ENCODE measurements at regions not wholly inside any gene's neighbourhood (a gene's known extent, or its start where the extent isn't known, plus 50 kb on each side); places are given as distances from the start of the nearest gene placed in this dataset.

DNA sequence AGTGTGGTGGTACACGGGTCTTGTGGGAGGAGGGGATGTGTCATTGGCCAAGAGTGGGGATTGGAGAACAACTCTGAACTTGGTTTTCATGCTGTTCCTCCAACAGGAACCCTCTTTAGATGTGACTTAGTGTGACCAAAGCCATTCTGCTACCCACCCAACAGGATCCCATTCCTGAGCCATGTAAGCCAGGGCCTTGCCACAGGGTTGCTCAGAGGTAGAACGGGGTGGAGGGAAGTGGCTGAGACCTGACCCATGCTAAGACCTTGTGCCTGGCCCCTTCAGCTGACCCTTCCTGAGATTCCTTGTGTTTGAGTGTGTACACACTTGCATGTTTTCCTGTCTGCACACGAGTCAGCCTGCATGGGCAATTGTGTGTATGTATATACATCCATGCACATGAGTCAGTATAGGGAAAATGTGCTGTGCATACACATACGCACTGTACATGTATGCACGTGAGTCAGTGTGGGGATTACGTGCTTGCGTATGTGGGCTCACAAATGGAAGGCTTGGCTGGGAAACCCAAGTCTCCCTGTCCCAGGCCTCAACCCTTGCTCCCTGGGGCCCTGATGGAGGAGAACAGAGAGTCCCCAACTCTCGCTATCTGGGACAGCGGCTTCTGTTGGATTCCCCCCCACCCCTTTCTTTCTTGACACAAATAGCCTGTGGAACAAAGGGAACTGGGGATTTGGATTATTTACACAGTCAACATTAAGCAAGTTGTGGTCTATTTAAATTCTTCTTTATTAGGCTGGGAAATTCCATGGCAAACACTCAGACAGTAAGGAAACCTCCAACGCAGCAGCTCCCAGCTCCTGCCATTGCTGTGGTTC, 339.8 kb downstream of the DYSF start:
- no peaks in the 10 kb centered on the region for H3K27me3 ChIP-seq
- H4K20me1 ChIP-seq: 0 out of 22 replicates have a peak, but pooled peaks cover 0 to 8% (median 0%) of the 10 kb centered on the region in 11 experiments
- H3K27ac ChIP-seq: no peak overlapping the region
- no peaks in the 10 kb centered on the region for H3K9me3 ChIP-seq (replicated peaks in 1 of 11)
- no peak overlapping the region for H3K4me2 ChIP-seq
- H3K4me3 ChIP-seq: no peak overlapping the region
- TF ChIP-seq Cebpa-rat (IDR thresholded peaks at IDR 0.05): no peak
- peaks cover 0 to 33% (median 23%) of the 10 kb centered on the region in 10 experiments; a peak in 16 of 20 replicates for H3K4me1 ChIP-seq
- no peak overlapping the region for H3K9ac ChIP-seq
- H3K36me3 ChIP-seq: no peaks in the 10 kb centered on the region

DNA sequence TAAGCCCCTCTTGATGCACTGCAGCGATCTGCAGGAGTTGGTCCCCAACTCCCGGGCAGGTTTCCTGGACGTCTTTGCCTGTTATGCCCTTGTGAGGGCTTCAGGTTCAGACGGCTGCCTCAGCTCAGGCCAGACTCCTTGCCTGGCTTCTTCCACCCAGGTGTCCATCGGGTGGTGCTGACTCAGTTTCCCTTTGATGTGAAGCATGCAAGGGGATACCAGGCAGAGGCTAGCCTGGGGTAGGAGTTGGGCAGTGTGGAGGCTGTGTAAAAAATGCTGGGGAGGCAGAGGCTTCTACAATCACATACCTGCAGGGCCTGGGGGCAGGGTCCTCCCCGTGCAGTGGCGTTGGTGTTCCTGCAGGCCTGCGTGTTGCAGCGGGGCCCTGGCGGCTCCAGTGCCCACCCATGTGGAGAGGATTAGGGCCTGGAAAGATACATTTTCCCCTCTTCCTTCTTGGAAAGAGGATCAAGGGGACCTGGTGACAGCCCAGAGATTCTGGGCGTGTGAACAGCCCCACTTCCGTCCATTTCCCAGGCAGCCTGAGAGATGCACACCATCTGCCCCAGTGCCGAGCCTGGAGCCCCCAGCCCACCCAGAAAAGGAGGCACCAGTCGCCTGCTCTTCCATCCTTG, 338.3 kb downstream of the DYSF start:
- no peak for TF ChIP-seq Cebpa-rat (IDR thresholded peaks at IDR 0.05)
- no peaks in the 10 kb centered on the region for H3K9me3 ChIP-seq (replicated peaks in 1 of 11)
- H3K9ac ChIP-seq: no peak overlapping the region
- peaks cover 0 to 24% (median 21%) of the 10 kb centered on the region in 10 experiments; a peak in 16 of 20 replicates for H3K4me1 ChIP-seq
- H3K36me3 ChIP-seq: no peaks in the 10 kb centered on the region
- H3K27ac ChIP-seq: no peak overlapping the region
- no peak overlapping the region for H3K4me2 ChIP-seq
- H4K20me1 ChIP-seq: 0 out of 22 replicates have a peak, but pooled peaks cover 0 to 8% (median 0%) of the 10 kb centered on the region in 11 experiments
- no peaks in the 10 kb centered on the region for H3K27me3 ChIP-seq
- no peak overlapping the region for H3K4me3 ChIP-seq

DNA sequence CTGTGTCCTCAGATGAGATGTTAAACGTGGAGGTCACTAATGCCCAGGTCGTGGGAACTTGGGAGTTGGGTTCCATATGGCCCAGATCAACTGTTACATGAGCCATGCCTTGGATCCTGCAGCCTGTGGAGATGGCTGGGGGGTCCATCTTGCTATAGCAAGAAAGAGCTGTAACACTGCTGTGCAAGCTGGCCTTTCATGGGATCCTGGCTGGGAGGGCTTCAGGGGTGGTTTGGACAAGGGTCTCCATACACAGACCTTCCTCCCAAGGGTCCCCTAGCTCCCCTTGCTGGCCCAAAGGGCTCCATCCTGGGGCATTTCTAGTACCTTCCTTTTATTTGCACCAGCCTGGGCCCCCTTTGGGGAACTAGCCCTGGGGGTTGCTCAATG, 337.7 kb downstream of the DYSF start:
- no peak for TF ChIP-seq Cebpa-rat (IDR thresholded peaks at IDR 0.05)
- Histone ChIP-seq H4K20me1 (0 out of 22 replicates have a peak, but pooled peaks cover 0 to 8% (median 0%) of the 10 kb centered on the region in 11 experiments), H3K9me3 (replicated peaks in 1 of 11) (no peaks in the 10 kb centered on the region), H3K9ac (no peak overlapping the region), H3K4me3 (no peak overlapping the region), H3K27me3 (no peaks in the 10 kb centered on the region), H3K4me1 (peaks cover 0 to 18% (median 16%) of the 10 kb centered on the region in 10 experiments; a peak in 16 of 20 replicates), H3K4me2 (no peak overlapping the region), H3K27ac (no peak overlapping the region), H3K36me3 (no peaks in the 10 kb centered on the region)

DNA sequence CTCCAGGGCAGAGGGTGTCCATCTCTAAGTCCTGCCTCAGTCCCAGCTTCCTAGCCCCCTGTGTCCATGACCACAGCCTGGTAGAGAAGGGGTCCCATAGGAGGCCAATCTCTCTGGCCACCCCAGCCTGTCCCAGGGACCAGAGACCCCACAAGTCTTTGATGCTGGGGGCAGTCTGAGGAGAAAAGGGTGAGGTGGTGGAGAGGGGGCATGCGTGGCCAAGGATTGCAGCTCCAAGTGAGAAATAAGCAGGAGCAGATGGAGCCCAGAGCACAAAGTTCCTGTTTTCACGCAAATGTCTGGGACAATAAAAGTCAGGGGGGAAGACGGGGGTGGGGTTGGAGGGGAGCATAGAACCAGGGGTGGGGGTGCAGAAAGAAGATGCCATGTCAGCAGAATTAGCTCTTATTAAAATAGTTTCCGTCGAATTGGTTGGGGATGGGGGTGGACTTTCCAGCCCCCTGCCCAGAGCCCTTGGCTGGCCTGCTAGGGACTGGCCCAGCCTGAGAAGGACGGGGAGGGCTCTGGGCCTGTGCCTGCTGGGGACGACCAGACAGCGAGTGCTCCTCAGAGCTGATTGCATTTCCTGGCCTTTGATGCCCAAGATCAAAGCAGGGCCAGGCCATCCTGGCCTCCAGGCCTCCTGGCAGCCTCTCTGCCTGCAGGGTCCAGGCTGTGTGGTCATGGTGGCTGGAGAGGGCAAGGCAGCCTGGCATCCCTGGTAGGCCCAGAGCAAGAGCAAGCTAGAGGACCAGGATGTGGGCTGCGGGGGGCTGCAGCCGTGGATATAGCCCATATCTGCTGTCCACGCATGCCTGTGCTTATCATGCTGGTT, 337.1 kb downstream of the DYSF start:
- Histone ChIP-seq H3K9me3 (replicated peaks in 1 of 11) (no peaks in the 10 kb centered on the region), H3K27me3 (no peaks in the 10 kb centered on the region), H3K4me3 (no peak overlapping the region), H3K27ac (no peak overlapping the region), H4K20me1 (0 out of 22 replicates have a peak, but pooled peaks cover 0 to 5% (median 0%) of the 10 kb centered on the region in 11 experiments), H3K36me3 (no peaks in the 10 kb centered on the region), H3K4me2 (no peak overlapping the region), H3K9ac (no peak overlapping the region), H3K4me1 (peaks cover 0 to 12% (median 10%) of the 10 kb centered on the region in 10 experiments; a peak in 12 of 20 replicates)
- TF ChIP-seq Cebpa-rat (IDR thresholded peaks at IDR 0.05): no peak

DNA sequence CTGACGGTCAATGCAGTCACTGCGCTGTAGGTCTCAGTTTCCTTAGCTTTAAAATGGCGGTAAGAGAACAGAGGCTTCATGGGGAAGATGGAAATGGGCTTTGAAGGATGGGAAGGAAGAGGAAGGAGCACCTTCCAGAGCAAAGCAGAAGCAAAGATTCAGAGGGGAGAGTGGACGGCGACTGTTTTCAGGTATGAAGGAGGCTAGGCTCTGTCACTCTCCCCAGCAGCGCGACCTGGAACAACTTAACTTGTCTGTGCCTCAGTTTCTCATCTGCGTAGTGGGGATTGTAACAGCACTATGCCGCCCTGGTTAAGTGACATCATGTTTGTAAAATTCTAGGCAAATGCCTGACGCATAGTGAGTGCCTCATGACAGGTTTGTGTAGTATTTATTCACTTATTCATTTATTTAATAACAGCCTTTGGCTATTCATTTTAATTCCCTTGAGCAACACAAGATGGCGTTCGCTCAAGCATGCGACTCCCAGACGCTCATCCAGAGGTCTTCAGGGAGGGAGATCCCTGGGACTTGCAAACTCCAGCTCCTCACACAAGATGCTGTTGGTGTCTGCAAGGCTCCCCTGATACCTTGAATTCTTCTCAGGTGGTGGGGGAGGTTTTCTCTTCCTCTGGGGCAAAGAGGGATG, 336.3 kb downstream of the DYSF start:
- no peak overlapping the region for H3K4me3 ChIP-seq
- no peaks in the 10 kb centered on the region for H3K36me3 ChIP-seq
- no peak for TF ChIP-seq Cebpa-rat (IDR thresholded peaks at IDR 0.05)

DNA sequence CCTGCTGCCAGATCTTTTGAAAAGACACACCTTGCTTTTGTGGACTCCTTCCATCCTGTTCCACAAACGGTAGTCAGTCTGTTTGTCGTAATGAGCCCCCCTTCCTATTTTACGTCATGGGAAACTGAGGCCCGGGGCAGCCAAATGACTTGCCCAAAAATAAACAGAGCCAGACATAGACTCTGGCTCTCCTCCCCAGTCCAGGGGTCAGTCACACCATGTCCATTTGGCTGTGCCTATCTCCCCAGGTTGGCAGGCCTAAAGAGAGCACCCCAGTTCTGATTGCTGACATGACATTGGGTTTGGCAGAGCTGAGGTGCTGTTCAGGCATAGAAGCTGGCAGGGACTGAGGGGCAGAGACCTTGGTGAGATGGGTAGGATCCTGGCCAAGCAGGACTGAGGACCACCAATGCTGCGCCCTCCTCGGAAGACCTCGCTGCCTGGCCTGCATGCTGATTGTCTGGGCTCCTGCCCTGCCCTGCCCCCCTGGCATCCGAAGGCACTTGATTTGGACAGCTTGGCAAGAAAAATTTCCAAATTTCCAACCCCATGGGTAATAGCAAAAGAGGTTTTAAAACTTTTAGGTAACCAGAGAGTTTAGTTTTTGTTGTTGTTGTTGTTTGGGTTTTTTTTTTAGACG, 335.4 kb downstream of the DYSF start:
- Histone ChIP-seq H3K4me1 (0 out of 20 replicates have a peak, but pooled peaks cover 0 to 6% (median 0%) of the 10 kb centered on the region in 10 experiments), H3K27ac (no peak overlapping the region), H3K4me3 (no peak overlapping the region), H3K9me3 (replicated peaks in 1 of 11) (no peaks in the 10 kb centered on the region), H3K9ac (no peak overlapping the region), H3K27me3 (no peaks in the 10 kb centered on the region), H4K20me1 (no peaks in the 10 kb centered on the region), H3K36me3 (no peaks in the 10 kb centered on the region), H3K4me2 (no peak overlapping the region)
- no peak for TF ChIP-seq Cebpa-rat (IDR thresholded peaks at IDR 0.05)

More for the DNA sequence above, 336.3 kb downstream of the DYSF start:
- Histone ChIP-seq H3K4me1 (peaks cover 0 to 6% (median 3%) of the 10 kb centered on the region in 10 experiments; a peak in 10 of 20 replicates), H3K9ac (no peak overlapping the region), H3K4me2 (no peak overlapping the region), H3K27me3 (no peaks in the 10 kb centered on the region), H3K27ac (no peak overlapping the region), H4K20me1 (no peaks in the 10 kb centered on the region), H3K9me3 (replicated peaks in 1 of 11) (no peaks in the 10 kb centered on the region)

DNA sequence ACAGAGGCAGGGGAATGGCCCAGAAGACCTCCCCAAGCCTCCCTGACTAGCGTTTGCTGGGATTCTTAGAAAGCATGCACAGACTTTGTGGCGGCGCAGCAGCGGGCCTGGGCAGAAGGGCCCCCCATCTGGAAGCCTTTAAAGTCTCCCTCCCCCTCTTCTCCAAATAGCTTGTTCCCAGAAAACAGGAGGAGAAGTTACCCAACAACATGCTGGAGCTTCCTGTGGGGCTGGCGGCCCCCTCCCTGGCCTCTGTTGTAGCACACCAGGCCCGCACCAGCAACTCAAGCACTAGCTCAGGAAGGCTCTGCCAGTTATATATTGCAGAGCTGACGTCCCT, 334.8 kb downstream of the DYSF start:
- Histone ChIP-seq H3K36me3 (no peaks in the 10 kb centered on the region), H3K4me3 (no peak overlapping the region)
- no peak for TF ChIP-seq Cebpa-rat (IDR thresholded peaks at IDR 0.05)

DNA sequence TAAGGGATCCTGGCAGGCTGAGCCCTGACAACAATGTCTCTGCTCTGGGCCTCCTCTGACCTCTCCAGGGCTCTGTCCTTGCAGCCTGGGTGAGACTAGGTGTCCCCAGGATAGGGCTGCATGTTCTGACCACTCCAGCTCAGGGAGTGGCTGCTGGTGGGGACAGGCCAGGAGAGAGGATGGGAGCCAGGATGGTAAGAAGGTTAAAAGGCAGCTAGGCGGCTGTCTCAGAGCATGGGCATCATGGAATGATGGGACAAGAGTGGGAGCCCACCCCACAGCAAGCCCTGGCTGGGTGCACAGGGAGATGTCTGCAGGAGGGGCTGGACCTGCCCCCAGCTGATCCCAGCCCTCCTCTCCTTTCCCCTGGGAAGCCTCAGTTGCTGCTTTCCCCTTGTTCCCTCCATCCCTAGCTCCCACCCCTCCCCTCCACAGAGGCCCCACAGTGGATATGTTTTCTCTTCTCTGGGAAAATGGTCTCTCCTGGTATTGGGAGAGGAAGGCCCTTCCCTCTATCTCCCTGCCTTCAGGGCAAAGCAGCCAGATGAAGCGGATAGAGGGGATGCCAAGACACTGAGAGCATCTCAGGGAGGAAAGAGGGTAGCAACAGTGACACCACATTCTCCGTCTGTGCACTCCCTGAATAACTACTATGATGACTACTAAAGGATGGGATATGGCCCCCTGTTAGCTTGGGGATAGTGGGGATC, 334.3 kb downstream of the DYSF start:
- no peaks in the 10 kb centered on the region for H3K27me3 ChIP-seq
- no peaks in the 10 kb centered on the region for H4K20me1 ChIP-seq
- no peak overlapping the region for H3K4me3 ChIP-seq
- TF ChIP-seq Cebpa-rat (IDR thresholded peaks at IDR 0.05): no peak
- no peaks in the 10 kb centered on the region for H3K9me3 ChIP-seq (replicated peaks in 1 of 11)
- H3K9ac ChIP-seq: no peak overlapping the region
- H3K4me1 ChIP-seq: 0 out of 20 replicates have a peak, but pooled peaks cover 0 to 6% (median 0%) of the 10 kb centered on the region in 10 experiments
- H3K36me3 ChIP-seq: no peaks in the 10 kb centered on the region
- no peak overlapping the region for H3K4me2 ChIP-seq
- no peak overlapping the region for H3K27ac ChIP-seq

More for the DNA sequence above, 334.8 kb downstream of the DYSF start:
- H3K9ac ChIP-seq: no peak overlapping the region
- H3K4me2 ChIP-seq: no peak overlapping the region
- no peak overlapping the region for H3K27ac ChIP-seq
- H4K20me1 ChIP-seq: no peaks in the 10 kb centered on the region
- H3K9me3 ChIP-seq (replicated peaks in 1 of 11): no peaks in the 10 kb centered on the region
- H3K27me3 ChIP-seq: no peaks in the 10 kb centered on the region
- 0 out of 20 replicates have a peak, but pooled peaks cover 0 to 6% (median 0%) of the 10 kb centered on the region in 10 experiments for H3K4me1 ChIP-seq

Measured in BLaER1 treated with 17β-estradiol and CSF1 and Interleukin-3, amounts not matched to agents 10 nM and 100 nM (cell line).